ENCODE measurements at regions not wholly inside any gene's neighbourhood (a gene's known extent, or its start where the extent isn't known, plus 50 kb on each side); places are given as distances from the start of the nearest gene placed in this dataset.

DNA sequence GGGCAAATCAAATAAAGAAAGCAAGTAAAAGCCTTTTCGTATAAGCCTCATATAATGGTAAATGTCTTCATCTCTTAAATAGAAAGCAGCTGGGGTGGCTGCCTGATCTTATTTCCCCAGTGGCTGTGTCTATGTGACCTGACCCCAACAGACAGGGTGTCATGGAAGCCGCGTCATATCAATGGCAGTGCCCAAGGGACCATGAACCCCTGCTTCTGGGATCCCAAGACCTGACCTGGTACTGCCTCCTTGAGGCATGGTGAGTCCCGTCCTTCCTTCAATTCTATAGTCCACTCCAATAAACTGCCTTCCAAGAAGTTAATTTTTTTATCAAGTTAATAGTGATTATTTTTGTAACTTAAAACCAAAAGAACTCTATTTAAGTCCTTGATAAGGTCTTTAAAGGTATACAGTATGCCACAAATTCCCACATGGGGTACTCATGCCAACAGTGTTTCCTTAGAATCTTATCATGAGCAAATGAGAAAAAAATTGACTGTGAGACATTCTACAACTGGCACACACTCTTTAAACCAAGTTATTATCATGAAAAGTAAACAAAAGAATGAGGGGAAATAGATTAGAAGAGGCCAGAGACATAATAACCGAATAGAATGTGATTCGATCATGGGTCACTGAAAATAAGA is 104.6 kb downstream of the ADSS2 start:
- Histone ChIP-seq H3K4me2 (ENCODE audit: control insufficient read depth, insufficient read depth) (no peak overlapping the region), H3K36me3 (ENCODE audit: control insufficient read depth in 2 of 2, insufficient read depth in 2 of 2, low read length in 1 of 2) (no peaks in the 10 kb centered on the region), H3K27ac (ENCODE audit: control insufficient read depth, insufficient read depth) (no peak overlapping the region; the same call in 1 of the 2 replicates), H3K4me3 (no peak overlapping the region), H4K20me1 (ENCODE audit: control insufficient read depth, insufficient read depth) (no peaks in the 10 kb centered on the region), H3K9me3 (replicated peaks; ENCODE audit: control insufficient read depth, insufficient read depth, low read length) (peaks cover 14% of the 10 kb centered on the region), H2AFZ (ENCODE audit: control insufficient read depth, low read depth, low read length) (no peak overlapping the region), H3K9ac (ENCODE audit: control insufficient read depth, insufficient read depth, low read length) (no peak overlapping the region), H3K79me2 (ENCODE audit: control insufficient read depth, insufficient read depth, low read length) (no peaks in the 10 kb centered on the region), H3K4me1 (ENCODE audit: control insufficient read depth, insufficient read depth, low read length) (peaks cover 12% of the 10 kb centered on the region), H3K27me3 (replicated peaks in 1 of 2; ENCODE audit: control insufficient read depth in 2 of 2, insufficient read depth in 2 of 2, low read length in 1 of 2) (no peaks in the 10 kb centered on the region)
- POLR2A ChIA-PET, result no interaction called here
- 83% methylated on average over 6 of the region's 6 CpGs for WGBS (ENCODE audit: insufficient coverage, insufficient replicate concordance, low lambda C conversion rate, missing lambda C conversion rate)
- BruUV-seq (replicated peaks), result no TSS peak
- no peak for DNase-seq (ENCODE audit: low read depth, low spot score)
- RAD21 ChIA-PET (ENCODE audit: unreplicated experiment), result no interaction called here
- CTCF ChIA-PET, result no interaction called here
- intact Hi-C loops (cut with micrococcal nuclease; ENCODE audit: unreplicated experiment), result no loop called here
- FAIRE-seq, result no peak
- SMC1A ChIA-PET (ENCODE audit: uncharacterized antibody, unreplicated experiment), result no interaction called here
- in situ Hi-C loops (cut with MboI), result no loop called here
- no peak for ATAC-seq
- TF ChIP-seq, protein P1, sequence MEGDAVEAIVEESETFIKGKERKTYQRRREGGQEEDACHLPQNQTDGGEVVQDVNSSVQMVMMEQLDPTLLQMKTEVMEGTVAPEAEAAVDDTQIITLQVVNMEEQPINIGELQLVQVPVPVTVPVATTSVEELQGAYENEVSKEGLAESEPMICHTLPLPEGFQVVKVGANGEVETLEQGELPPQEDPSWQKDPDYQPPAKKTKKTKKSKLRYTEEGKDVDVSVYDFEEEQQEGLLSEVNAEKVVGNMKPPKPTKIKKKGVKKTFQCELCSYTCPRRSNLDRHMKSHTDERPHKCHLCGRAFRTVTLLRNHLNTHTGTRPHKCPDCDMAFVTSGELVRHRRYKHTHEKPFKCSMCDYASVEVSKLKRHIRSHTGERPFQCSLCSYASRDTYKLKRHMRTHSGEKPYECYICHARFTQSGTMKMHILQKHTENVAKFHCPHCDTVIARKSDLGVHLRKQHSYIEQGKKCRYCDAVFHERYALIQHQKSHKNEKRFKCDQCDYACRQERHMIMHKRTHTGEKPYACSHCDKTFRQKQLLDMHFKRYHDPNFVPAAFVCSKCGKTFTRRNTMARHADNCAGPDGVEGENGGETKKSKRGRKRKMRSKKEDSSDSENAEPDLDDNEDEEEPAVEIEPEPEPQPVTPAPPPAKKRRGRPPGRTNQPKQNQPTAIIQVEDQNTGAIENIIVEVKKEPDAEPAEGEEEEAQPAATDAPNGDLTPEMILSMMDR (IDR thresholded peaks at IDR 0.05 in 2 of 3, conservative IDR thresholded peaks at IDR 0.05 in 1 of 3; ENCODE audit: control insufficient read depth in 2 of 3, extremely low read depth in 1 of 3, insufficient read depth in 1 of 3, low read depth in 3 of 3, low read length in 3 of 3), result no peak
- TF ChIP-seq RAD21 (IDR thresholded peaks at IDR 0.05; ENCODE audit: insufficient read depth, low read depth, low read length), result no peak
- no peak for TF ChIP-seq HCFC1 (IDR thresholded peaks at IDR 0.05; ENCODE audit: low read length)
- no peak for TF ChIP-seq NRF1 (conservative IDR thresholded peaks at IDR 0.05; ENCODE audit: low read depth, low read length)
- TF ChIP-seq, protein P2, sequence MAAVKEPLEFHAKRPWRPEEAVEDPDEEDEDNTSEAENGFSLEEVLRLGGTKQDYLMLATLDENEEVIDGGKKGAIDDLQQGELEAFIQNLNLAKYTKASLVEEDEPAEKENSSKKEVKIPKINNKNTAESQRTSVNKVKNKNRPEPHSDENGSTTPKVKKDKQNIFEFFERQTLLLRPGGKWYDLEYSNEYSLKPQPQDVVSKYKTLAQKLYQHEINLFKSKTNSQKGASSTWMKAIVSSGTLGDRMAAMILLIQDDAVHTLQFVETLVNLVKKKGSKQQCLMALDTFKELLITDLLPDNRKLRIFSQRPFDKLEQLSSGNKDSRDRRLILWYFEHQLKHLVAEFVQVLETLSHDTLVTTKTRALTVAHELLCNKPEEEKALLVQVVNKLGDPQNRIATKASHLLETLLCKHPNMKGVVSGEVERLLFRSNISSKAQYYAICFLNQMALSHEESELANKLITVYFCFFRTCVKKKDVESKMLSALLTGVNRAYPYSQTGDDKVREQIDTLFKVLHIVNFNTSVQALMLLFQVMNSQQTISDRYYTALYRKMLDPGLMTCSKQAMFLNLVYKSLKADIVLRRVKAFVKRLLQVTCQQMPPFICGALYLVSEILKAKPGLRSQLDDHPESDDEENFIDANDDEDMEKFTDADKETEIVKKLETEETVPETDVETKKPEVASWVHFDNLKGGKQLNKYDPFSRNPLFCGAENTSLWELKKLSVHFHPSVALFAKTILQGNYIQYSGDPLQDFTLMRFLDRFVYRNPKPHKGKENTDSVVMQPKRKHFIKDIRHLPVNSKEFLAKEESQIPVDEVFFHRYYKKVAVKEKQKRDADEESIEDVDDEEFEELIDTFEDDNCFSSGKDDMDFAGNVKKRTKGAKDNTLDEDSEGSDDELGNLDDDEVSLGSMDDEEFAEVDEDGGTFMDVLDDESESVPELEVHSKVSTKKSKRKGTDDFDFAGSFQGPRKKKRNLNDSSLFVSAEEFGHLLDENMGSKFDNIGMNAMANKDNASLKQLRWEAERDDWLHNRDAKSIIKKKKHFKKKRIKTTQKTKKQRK (IDR thresholded peaks at IDR 0.05; ENCODE audit: low read depth, low read length), result no peak
- no peak for TF ChIP-seq CREB1 (IDR thresholded peaks at IDR 0.05; ENCODE audit: low read depth)
- TF ChIP-seq ZSCAN29 (IDR thresholded peaks at IDR 0.05), result no peak
- TF ChIP-seq SP1 (IDR thresholded peaks at IDR 0.05; ENCODE audit: low read depth, low read length), result no peak
- no peak for TF ChIP-seq EZH2 (IDR thresholded peaks at IDR 0.05; ENCODE audit: borderline replicate concordance, control insufficient read depth, low read depth, low read length)
- no peak for TF ChIP-seq IKZF2 (IDR thresholded peaks at IDR 0.05)
- TF ChIP-seq CUX1 (IDR thresholded peaks at IDR 0.05; ENCODE audit: insufficient replicate concordance, low read depth, low read length), result no peak
- TF ChIP-seq ELK1 (IDR thresholded peaks at IDR 0.05; ENCODE audit: low read depth, low read length), result no peak
- no peak for TF ChIP-seq CBX5 (IDR thresholded peaks at IDR 0.05; ENCODE audit: low read depth)
